Keratinocyte (primary cell): ENCODE measurements at regions not wholly inside any gene's neighbourhood (a gene's known extent, or its start where the extent isn't known, plus 50 kb on each side); places are given as distances from the start of the nearest gene placed in this dataset.

Source experiments
- DNase-seq: peaks from one replicate; pipeline ENCODE4 v3.0.0-alpha.2; 2011; ENCODE audit warnings: low read depth, missing footprints, low spot score
- FAIRE-seq: peaks from 2 replicates; lab custom pipeline; 2011; peaks lifted over from hg19 to GRCh38; lab: Jason Lieb, UNC
- H2AFZ ChIP-seq: 2 replicates; pipeline ENCODE4 v1.6.0; 2012; ENCODE audit warnings: low read length, control low read depth, inconsistent platforms; ENCODE audit not compliant: control insufficient read depth
- H3K27ac ChIP-seq: 2 replicates; pipeline ENCODE4 v1.5.1; 2011; ENCODE audit warnings: low read length; ENCODE audit not compliant: control insufficient read depth, insufficient read depth
- H3K27me3 ChIP-seq: 3 replicates; pipeline ENCODE4 v1.6.0; 2011; ENCODE audit warnings: low read length; ENCODE audit not compliant: control insufficient read depth, insufficient read depth; ENCODE audit errors: extremely low read depth
- H3K36me3 ChIP-seq, 2 experiments: 2 replicates in 1 of 2; 3 replicates in 1 of 2; pipeline ENCODE4 v1.5.1; 2011; ENCODE audit warnings: low read length in 2 of 2, mild to moderate bottlenecking in 1 of 2; ENCODE audit not compliant: control insufficient read depth in 2 of 2, insufficient read depth in 2 of 2; ENCODE audit errors: extremely low read depth in 1 of 2
- H3K4me1 ChIP-seq: 3 replicates; pipeline ENCODE4 v1.5.1; 2011; ENCODE audit warnings: low read length; ENCODE audit not compliant: control insufficient read depth, insufficient read depth; ENCODE audit errors: extremely low read depth
- H3K4me2 ChIP-seq: 3 replicates; pipeline ENCODE4 v1.6.0; 2011; ENCODE audit warnings: low read depth, low read length; ENCODE audit not compliant: control insufficient read depth, insufficient read depth; ENCODE audit errors: extremely low read depth
- H3K4me3 ChIP-seq, 3 experiments: fragments of 200-600 bp in 1 of 3; sonication (generic) in 1 of 3; 2 replicates in 2 of 3; 3 replicates in 1 of 3; pipeline ENCODE4 v1.5.1; 2011 to 2016; ENCODE audit warnings: low read length in 3 of 3, mild to moderate bottlenecking in 3 of 3, control low read depth in 2 of 3, inconsistent platforms in 1 of 3, low read depth in 1 of 3, mixed read lengths in 1 of 3, mixed run types in 1 of 3, moderate library complexity in 1 of 3; ENCODE audit not compliant: control insufficient read depth in 2 of 3, insufficient read depth in 2 of 3; ENCODE audit errors: extremely low read depth in 1 of 3
- H3K79me2 ChIP-seq: 2 replicates; pipeline ENCODE4 v1.6.0; 2012; ENCODE audit warnings: low read length; ENCODE audit not compliant: control insufficient read depth, insufficient read depth
- H3K9ac ChIP-seq: 3 replicates; pipeline ENCODE4 v1.6.0; 2011; ENCODE audit warnings: low read length; ENCODE audit not compliant: control insufficient read depth, insufficient read depth; ENCODE audit errors: extremely low read depth
- H3K9me1 ChIP-seq: 3 replicates; pipeline ENCODE4 v1.6.0; 2011; ENCODE audit warnings: low read length; ENCODE audit not compliant: control insufficient read depth, insufficient read depth; ENCODE audit errors: extremely low read depth
- H3K9me3 ChIP-seq: 2 replicates; pipeline ENCODE4 v1.5.1; 2012; ENCODE audit warnings: low read depth, low read length; ENCODE audit not compliant: control insufficient read depth
- H4K20me1 ChIP-seq: 3 replicates; pipeline ENCODE4 v1.6.0; 2011; ENCODE audit warnings: low read length; ENCODE audit not compliant: control insufficient read depth, insufficient read depth; ENCODE audit errors: extremely low read depth
- EZH2 ChIP-seq: IDR thresholded peaks from one replicate; pipeline ENCODE4 v1.6.1; 2012; ENCODE audit warnings: inconsistent platforms, mild to moderate bottlenecking, low read length, moderate library complexity
- dilution Hi-C: fragments of 300-500 bp; cut with MboI; formaldehyde crosslinking; loops from one replicate; pipeline ENCODE4 v1.7.0; 2020; ENCODE audit warnings: low sequenced_read_pairs; ENCODE audit not compliant: extremely low pct_ligation_motif_present
- TF ChIP-seq, protein P1 (sequence below), 3 experiments: IDR thresholded peaks in 1 of 3; conservative IDR thresholded peaks in 1 of 3; optimal IDR thresholded peaks in 1 of 3; 2 replicates in 2 of 3; 3 replicates in 1 of 3; pipeline versions ENCODE3 to v1.5.1; 2011; ENCODE audit warnings: low read length in 3 of 3, mild to moderate bottlenecking in 3 of 3, moderate library complexity in 2 of 3, control low read depth in 1 of 3, inconsistent platforms in 1 of 3; ENCODE audit not compliant: insufficient read depth in 2 of 3; ENCODE audit errors: extremely low read depth in 1 of 3

DNA sequence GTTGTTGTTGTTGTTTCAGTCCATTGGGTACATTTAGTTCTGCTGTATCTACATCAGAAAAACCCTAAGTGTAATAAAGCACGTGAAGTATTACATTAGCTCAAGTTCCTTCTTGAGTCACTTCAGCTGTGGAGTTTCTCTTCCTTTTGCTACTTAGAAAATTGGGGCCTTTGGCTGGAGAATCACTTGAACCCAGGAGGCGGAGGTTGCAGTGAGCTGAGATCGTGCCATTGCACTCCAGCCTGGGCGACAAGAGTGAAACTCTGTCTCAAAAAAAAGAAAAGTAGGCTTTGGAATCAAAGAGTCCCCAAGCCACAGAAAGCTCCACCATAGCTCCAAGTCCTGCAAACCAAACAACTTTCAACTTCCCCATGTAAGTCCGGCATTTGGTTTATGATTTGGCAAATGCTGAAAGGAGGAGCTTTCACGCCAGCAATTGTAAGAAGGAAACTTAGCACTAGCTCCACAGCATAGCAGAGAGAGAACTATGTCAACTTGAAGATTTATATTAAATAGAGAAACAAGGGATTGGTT lies 56.5 kb upstream of the RNF144B start:
- Histone ChIP-seq H3K27ac (no peak overlapping the region), H3K9me3 (no peaks in the 10 kb centered on the region)

DNA sequence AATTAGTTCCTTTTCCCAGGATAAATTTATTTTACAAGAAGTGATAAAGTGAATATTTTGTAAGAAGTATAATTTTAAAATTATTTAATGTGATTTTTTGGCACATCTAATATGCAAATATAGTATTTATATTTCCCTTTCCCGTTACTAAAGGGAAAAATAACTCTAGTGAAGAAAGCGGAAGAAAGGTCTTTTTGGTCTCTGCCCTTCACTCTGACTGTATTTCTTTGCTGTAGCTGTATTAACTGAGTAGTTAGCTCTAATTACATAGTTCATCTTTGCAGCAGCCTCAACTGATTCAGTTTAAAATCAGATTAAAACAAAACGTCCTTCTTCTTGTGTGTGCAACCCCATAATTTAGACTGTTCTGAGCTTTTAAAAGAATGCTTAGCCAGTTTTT lies 57.4 kb upstream of the RNF144B start:
- no peaks in the 10 kb centered on the region for H3K27me3 ChIP-seq
- H3K4me3 ChIP-seq = no peak overlapping the region
- H3K9me3 ChIP-seq = no peaks in the 10 kb centered on the region
- no peak for FAIRE-seq
- DNase-seq = no peak
- no peaks in the 10 kb centered on the region for H3K9me1 ChIP-seq
- no peaks in the 10 kb centered on the region for H3K79me2 ChIP-seq
- TF ChIP-seq, protein P1, sequence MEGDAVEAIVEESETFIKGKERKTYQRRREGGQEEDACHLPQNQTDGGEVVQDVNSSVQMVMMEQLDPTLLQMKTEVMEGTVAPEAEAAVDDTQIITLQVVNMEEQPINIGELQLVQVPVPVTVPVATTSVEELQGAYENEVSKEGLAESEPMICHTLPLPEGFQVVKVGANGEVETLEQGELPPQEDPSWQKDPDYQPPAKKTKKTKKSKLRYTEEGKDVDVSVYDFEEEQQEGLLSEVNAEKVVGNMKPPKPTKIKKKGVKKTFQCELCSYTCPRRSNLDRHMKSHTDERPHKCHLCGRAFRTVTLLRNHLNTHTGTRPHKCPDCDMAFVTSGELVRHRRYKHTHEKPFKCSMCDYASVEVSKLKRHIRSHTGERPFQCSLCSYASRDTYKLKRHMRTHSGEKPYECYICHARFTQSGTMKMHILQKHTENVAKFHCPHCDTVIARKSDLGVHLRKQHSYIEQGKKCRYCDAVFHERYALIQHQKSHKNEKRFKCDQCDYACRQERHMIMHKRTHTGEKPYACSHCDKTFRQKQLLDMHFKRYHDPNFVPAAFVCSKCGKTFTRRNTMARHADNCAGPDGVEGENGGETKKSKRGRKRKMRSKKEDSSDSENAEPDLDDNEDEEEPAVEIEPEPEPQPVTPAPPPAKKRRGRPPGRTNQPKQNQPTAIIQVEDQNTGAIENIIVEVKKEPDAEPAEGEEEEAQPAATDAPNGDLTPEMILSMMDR (optimal IDR thresholded peaks at IDR 0.05 in 1 of 3, IDR thresholded peaks at IDR 0.05 in 1 of 3, conservative IDR thresholded peaks at IDR 0.05 in 1 of 3; ENCODE audit: extremely low read depth in 1 of 3, insufficient read depth in 2 of 3, low read length in 3 of 3) = no peak
- no peak for TF ChIP-seq EZH2
- peaks cover 27% of the 10 kb centered on the region for H3K4me1 ChIP-seq
- H3K4me2 ChIP-seq = no peak overlapping the region
- H2AFZ ChIP-seq = no peak overlapping the region
- H3K9ac ChIP-seq = no peak overlapping the region
- H3K36me3 ChIP-seq = no peaks in the 10 kb centered on the region
- no peak overlapping the region for H3K27ac ChIP-seq
- dilution Hi-C loops = no loop called here
- no peaks in the 10 kb centered on the region for H4K20me1 ChIP-seq

More for the DNA sequence above, 56.5 kb upstream of the RNF144B start:
- no peaks in the 10 kb centered on the region for H3K36me3 ChIP-seq
- H3K79me2 ChIP-seq = no peaks in the 10 kb centered on the region
- H3K4me1 ChIP-seq = peaks cover 25% of the 10 kb centered on the region
- no peak for TF ChIP-seq EZH2
- TF ChIP-seq, protein P1 (optimal IDR thresholded peaks at IDR 0.05 in 1 of 3, IDR thresholded peaks at IDR 0.05 in 1 of 3, conservative IDR thresholded peaks at IDR 0.05 in 1 of 3; ENCODE audit: extremely low read depth in 1 of 3, insufficient read depth in 2 of 3, low read length in 3 of 3) = no peak
- no peak overlapping the region for H3K9ac ChIP-seq
- DNase-seq (no peak), FAIRE-seq (no peak)
- no peak overlapping the region for H3K4me3 ChIP-seq
- H3K27me3 ChIP-seq = no peaks in the 10 kb centered on the region
- H3K4me2 ChIP-seq = no peak overlapping the region
- H2AFZ ChIP-seq = no peak overlapping the region
- H3K9me1 ChIP-seq = no peaks in the 10 kb centered on the region
- dilution Hi-C loops = no loop called here
- H4K20me1 ChIP-seq = no peaks in the 10 kb centered on the region
